ENCODE measurements at regions not wholly inside any gene's neighbourhood (a gene's known extent, or its start where the extent isn't known, plus 50 kb on each side); places are given as distances from the start of the nearest gene placed in this dataset.

DNA sequence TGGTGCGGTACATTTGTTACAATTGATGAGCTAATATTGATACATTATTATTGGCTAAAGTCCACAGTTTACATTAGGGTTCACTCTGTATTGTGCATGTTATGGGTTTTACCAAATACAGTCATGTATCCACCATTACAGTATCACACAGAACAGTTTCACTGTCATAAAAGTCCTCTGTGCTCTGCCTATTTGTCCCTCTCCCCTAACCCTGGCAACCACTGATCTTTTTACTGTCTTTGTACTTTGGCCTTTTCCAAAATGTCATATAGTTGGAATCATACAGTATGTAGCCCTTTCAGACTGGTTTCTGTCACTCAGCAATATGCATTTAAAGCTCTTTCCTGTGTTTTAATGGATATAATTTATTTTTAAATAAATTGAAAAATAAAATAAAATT is 83.1 kb upstream of the SLC4A7 start:
- Histone ChIP-seq H3K27me3 (ENCODE audit: low read length) (no peaks in the 10 kb centered on the region), H3K9ac (ENCODE audit: low read length) (no peak overlapping the region), H3K4me3 (ENCODE audit: insufficient read depth, low read length, poor library complexity, severe bottlenecking) (no peak overlapping the region), H3K9me2 (replicated peaks; ENCODE audit: insufficient read depth, low read length) (no peaks in the 10 kb centered on the region), H2AFZ (ENCODE audit: low read depth, low read length, severe bottlenecking) (no peak overlapping the region), H3K9me3 (ENCODE audit: insufficient read depth, low read length) (no peaks in the 10 kb centered on the region), H3F3A (ENCODE audit: insufficient read depth) (no peaks in the 10 kb centered on the region), H3K4me2 (ENCODE audit: low read depth, low read length, poor library complexity, severe bottlenecking) (no peak overlapping the region), H3K36me3 (ENCODE audit: low read length) (no peaks in the 10 kb centered on the region), H3K79me2 (ENCODE audit: insufficient read depth, low read length) (no peaks in the 10 kb centered on the region), H4K20me1 (ENCODE audit: low read depth, low read length) (no peaks in the 10 kb centered on the region), H3K27ac (ENCODE audit: low read depth, low read length) (no peak overlapping the region)
- TF ChIP-seq EZH2phosphoT487 (conservative IDR thresholded peaks at IDR 0.05; ENCODE audit: low read length): no peak
- TF ChIP-seq, protein P1, sequence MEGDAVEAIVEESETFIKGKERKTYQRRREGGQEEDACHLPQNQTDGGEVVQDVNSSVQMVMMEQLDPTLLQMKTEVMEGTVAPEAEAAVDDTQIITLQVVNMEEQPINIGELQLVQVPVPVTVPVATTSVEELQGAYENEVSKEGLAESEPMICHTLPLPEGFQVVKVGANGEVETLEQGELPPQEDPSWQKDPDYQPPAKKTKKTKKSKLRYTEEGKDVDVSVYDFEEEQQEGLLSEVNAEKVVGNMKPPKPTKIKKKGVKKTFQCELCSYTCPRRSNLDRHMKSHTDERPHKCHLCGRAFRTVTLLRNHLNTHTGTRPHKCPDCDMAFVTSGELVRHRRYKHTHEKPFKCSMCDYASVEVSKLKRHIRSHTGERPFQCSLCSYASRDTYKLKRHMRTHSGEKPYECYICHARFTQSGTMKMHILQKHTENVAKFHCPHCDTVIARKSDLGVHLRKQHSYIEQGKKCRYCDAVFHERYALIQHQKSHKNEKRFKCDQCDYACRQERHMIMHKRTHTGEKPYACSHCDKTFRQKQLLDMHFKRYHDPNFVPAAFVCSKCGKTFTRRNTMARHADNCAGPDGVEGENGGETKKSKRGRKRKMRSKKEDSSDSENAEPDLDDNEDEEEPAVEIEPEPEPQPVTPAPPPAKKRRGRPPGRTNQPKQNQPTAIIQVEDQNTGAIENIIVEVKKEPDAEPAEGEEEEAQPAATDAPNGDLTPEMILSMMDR (IDR thresholded peaks at IDR 0.05; ENCODE audit: insufficient read depth, low read length, poor library complexity, severe bottlenecking): no peak

DNA sequence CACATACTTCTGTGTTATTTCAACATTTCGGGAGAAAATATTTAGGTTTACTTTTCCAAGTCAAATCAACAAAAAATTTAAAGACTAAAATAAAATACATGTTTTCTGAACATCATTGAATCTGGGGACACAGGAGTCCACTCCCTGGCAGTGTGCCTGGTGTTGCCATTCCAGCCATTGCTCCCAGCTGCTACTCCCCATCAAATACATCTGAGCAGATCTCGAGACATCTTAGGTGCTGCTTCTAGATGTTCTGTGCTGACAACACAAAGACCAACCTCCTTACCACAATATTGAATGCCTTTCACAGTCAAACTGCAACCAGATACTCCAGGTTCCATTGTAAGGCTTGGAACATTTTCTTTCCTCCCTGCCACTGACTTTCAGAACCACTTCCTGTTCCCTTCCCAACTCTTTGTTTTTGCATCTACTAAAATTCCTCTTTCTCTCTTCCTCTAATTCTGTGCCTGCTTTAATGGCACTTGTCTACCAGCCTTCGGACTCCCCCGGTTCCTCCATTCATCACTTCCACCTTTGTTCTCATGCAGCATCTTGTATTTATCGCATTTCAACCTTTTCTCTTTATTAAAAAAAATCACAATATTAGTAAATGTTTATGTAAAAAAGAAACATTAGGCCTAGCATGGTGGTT is 81.1 kb upstream of the SLC4A7 start:
- H3K36me3 ChIP-seq (ENCODE audit: low read length): no peaks in the 10 kb centered on the region
- no peak overlapping the region for H3K27ac ChIP-seq (ENCODE audit: low read depth, low read length)
- H3K9me2 ChIP-seq (replicated peaks; ENCODE audit: insufficient read depth, low read length): no peaks in the 10 kb centered on the region
- H3K4me3 ChIP-seq (ENCODE audit: insufficient read depth, low read length, poor library complexity, severe bottlenecking): no peak overlapping the region
- no peak overlapping the region for H2AFZ ChIP-seq (ENCODE audit: low read depth, low read length, severe bottlenecking)
- no peak overlapping the region for H3K9ac ChIP-seq (ENCODE audit: low read length)
- no peaks in the 10 kb centered on the region for H3K27me3 ChIP-seq (ENCODE audit: low read length)
- no peaks in the 10 kb centered on the region for H3K79me2 ChIP-seq (ENCODE audit: insufficient read depth, low read length)
- no peak overlapping the region for H3K4me2 ChIP-seq (ENCODE audit: low read depth, low read length, poor library complexity, severe bottlenecking)
- no peaks in the 10 kb centered on the region for H4K20me1 ChIP-seq (ENCODE audit: low read depth, low read length)
- TF ChIP-seq EZH2phosphoT487 (conservative IDR thresholded peaks at IDR 0.05; ENCODE audit: low read length): no peak
- TF ChIP-seq, protein P1 (IDR thresholded peaks at IDR 0.05; ENCODE audit: insufficient read depth, low read length, poor library complexity, severe bottlenecking): no peak
- H3K9me3 ChIP-seq (ENCODE audit: insufficient read depth, low read length): no peaks in the 10 kb centered on the region
- H3F3A ChIP-seq (ENCODE audit: insufficient read depth): no peaks in the 10 kb centered on the region

DNA sequence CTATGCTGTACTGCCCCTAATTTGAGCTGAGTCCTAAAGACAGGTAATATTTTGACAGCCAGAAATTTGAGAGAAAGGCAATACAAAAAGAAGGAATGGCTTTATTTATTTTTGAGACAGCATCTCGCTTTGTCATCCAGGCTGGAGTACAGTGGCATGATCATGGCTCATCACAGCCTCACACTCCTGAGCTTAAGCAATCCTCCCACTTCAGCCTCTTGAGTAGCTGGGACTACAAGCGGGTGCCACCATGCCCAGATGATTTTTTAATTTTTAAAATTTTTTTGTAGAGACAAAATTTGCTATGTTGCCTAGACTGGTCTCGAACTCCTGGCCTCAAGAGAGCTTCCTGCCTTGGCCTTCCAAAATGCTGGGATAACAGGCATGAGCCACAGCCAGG is 77.4 kb upstream of the SLC4A7 start:
- H3F3A ChIP-seq (ENCODE audit: insufficient read depth): no peaks in the 10 kb centered on the region
- no peak overlapping the region for H3K4me3 ChIP-seq (ENCODE audit: insufficient read depth, low read length, poor library complexity, severe bottlenecking)
- H3K4me2 ChIP-seq (ENCODE audit: low read depth, low read length, poor library complexity, severe bottlenecking): no peak overlapping the region
- H4K20me1 ChIP-seq (ENCODE audit: low read depth, low read length): no peaks in the 10 kb centered on the region
- H3K79me2 ChIP-seq (ENCODE audit: insufficient read depth, low read length): no peaks in the 10 kb centered on the region
- H3K9me3 ChIP-seq (ENCODE audit: insufficient read depth, low read length): no peaks in the 10 kb centered on the region
- no peaks in the 10 kb centered on the region for H3K27me3 ChIP-seq (ENCODE audit: low read length)
- TF ChIP-seq EZH2phosphoT487 (conservative IDR thresholded peaks at IDR 0.05; ENCODE audit: low read length): no peak
- TF ChIP-seq, protein P1 (IDR thresholded peaks at IDR 0.05; ENCODE audit: insufficient read depth, low read length, poor library complexity, severe bottlenecking): no peak
- H3K9ac ChIP-seq (ENCODE audit: low read length): no peak overlapping the region
- no peaks in the 10 kb centered on the region for H3K36me3 ChIP-seq (ENCODE audit: low read length)
- H3K27ac ChIP-seq (ENCODE audit: low read depth, low read length): no peak overlapping the region
- H3K9me2 ChIP-seq (replicated peaks; ENCODE audit: insufficient read depth, low read length): 0 out of 2 replicates have a peak, but pooled peaks cover 2% of the 10 kb centered on the region
- no peak overlapping the region for H2AFZ ChIP-seq (ENCODE audit: low read depth, low read length, severe bottlenecking)

Measured in SU-DHL-6 (cell line).